PC-3 (cell line): ENCODE measurements at regions not wholly inside any gene's neighbourhood (a gene's known extent, or its start where the extent isn't known, plus 50 kb on each side); places are given as distances from the start of the nearest gene placed in this dataset.

Source experiments
- ATAC-seq: fragments of 200-7000 bp; cut with Tn5 transposase; 2 replicates; pipeline ENCODE4 v1.9.1; 2020; ENCODE audit warnings: mild to moderate bottlenecking, moderate library complexity
- BruUV-seq: library from RNA; stranded (reverse); fragments of 400-500 nt; replicated peaks from 2 replicates; lab custom pipeline; 2021; lab: Mats Ljungman, UMichigan
- CTCF ChIA-PET: fragments of 300-600 bp; sonication (Branson Sonifier 250); formaldehyde crosslinking; loops from one replicate; lab custom pipeline; 2022; ENCODE audit warnings: antibody characterized with exemption; lab: Charles Lee
- POLR2A ChIA-PET: fragments of 300-600 bp; sonication (Branson Sonifier 250); formaldehyde crosslinking; loops from one replicate; lab custom pipeline; 2022; ENCODE audit warnings: antibody characterized with exemption; ENCODE audit not compliant: unreplicated experiment; lab: Charles Lee
- DNase-seq: peaks from one replicate; pipeline ENCODE4 v3.0.0-alpha.2; 2015
- H2AFZ ChIP-seq: fragments of 300-600 bp; sonication (generic); 2 replicates; pipeline ENCODE4 v1.6.0; 2016; ENCODE audit warnings: antibody characterized with exemption, low read length
- H3F3A ChIP-seq: fragments of 300-600 bp; sonication (generic); one replicate; pipeline ENCODE4 v1.6.0; 2017; ENCODE audit warnings: antibody characterized with exemption, low read length, control low read depth, mild to moderate bottlenecking; ENCODE audit not compliant: unreplicated experiment
- H3K27ac ChIP-seq: fragments of 300-600 bp; sonication (generic); 2 replicates; pipeline ENCODE4 v1.5.1; 2016; ENCODE audit warnings: mild to moderate bottlenecking, low read length
- H3K27me3 ChIP-seq: fragments of 300-600 bp; sonication (generic); 2 replicates; pipeline ENCODE4 v1.6.1; 2016; ENCODE audit warnings: low read length, mixed read lengths
- H3K36me3 ChIP-seq: fragments of 300-600 bp; sonication (generic); 2 replicates; pipeline ENCODE4 v1.6.1; 2016; ENCODE audit warnings: low read depth, mixed run types, low read length, mixed read lengths
- H3K4me1 ChIP-seq: fragments of 300-600 bp; sonication (generic); 2 replicates; pipeline ENCODE4 v1.5.1; 2016; ENCODE audit warnings: low read length; ENCODE audit not compliant: insufficient read depth
- H3K4me2 ChIP-seq: fragments of 300-600 bp; sonication (generic); 2 replicates; pipeline ENCODE4 v1.6.0; 2016; ENCODE audit warnings: low read length
- H3K4me3 ChIP-seq: fragments of 300-600 bp; sonication (generic); 2 replicates; pipeline ENCODE4 v1.5.1; 2016; ENCODE audit warnings: mild to moderate bottlenecking, low read length, mixed read lengths
- H3K79me2 ChIP-seq: fragments of 300-600 bp; sonication (generic); 2 replicates; pipeline ENCODE4 v1.6.1; 2017; ENCODE audit warnings: low read length, mixed read lengths
- H3K9ac ChIP-seq: fragments of 300-600 bp; sonication (generic); 2 replicates; pipeline ENCODE4 v1.6.0; 2016; ENCODE audit warnings: mild to moderate bottlenecking, low read length
- H3K9me2 ChIP-seq: fragments of 300-600 bp; sonication (generic); replicated peaks from 2 replicates; pipeline ENCODE4 v1.6.1; 2016; ENCODE audit warnings: mixed run types, low read length, mixed read lengths
- H3K9me3 ChIP-seq: fragments of 300-600 bp; sonication (generic); 2 replicates; pipeline ENCODE4 v1.6.1; 2016; ENCODE audit warnings: low read length, mixed read lengths
- H4K20me1 ChIP-seq: fragments of 300-600 bp; sonication (generic); 2 replicates; pipeline ENCODE4 v1.6.1; 2016; ENCODE audit warnings: low read length, mixed read lengths
- EZH2 ChIP-seq: fragments of 300-600 bp; sonication (generic); IDR thresholded peaks from one replicate; pipeline ENCODE4 v1.6.1; 2017; ENCODE audit warnings: antibody characterized with exemption, mild to moderate bottlenecking, low read length; ENCODE audit not compliant: unreplicated experiment
- EZH2phosphoT487 ChIP-seq: fragments of 300-600 bp; sonication (generic); IDR thresholded peaks from 2 replicates; pipeline ENCODE4 v1.6.1; 2018; ENCODE audit warnings: mild to moderate bottlenecking, antibody characterized with exemption, low read length, borderline replicate concordance
- intact Hi-C: fragments of 100-400 bp; cut with micrococcal nuclease; formaldehyde crosslinking; loops from 2 replicates; pipeline ENCODE4 v1.9.0; 2023
- TF ChIP-seq, protein P1 (sequence below): fragments of 300-600 bp; sonication (generic); conservative IDR thresholded peaks from 2 replicates; pipeline ENCODE4 v1.5.1; 2017; ENCODE audit warnings: antibody characterized with exemption, low read depth, mild to moderate bottlenecking, low read length

DNA sequence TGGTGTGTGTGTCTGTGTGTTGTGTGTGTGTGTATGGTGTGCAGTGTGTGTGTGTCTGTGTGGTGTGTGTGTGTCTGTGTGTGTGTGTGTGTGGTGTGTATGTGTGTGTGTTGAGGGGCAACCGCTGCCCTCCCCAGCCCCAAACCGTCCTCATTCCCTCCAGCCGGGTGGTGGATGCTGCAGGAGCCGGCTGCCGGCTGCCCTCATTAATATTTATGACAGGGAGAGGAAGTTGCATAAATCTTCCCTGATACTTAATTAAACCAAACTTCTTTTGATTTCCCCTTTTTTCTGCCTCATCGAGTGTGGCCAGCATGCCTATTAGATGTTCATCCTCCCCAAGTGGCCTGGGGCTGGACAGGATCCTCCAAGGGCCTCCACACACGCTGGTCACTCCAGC is 121.4 kb upstream of the MVB12B start:
- intact Hi-C loops: no loop called here
- ChIA-PET POLR2A (no interaction called here), CTCF (no interaction called here)
- Histone ChIP-seq H3K4me2 (no peak overlapping the region), H3K9me2 (no peaks in the 10 kb centered on the region), H3K4me3 (no peak overlapping the region), H4K20me1 (no peaks in the 10 kb centered on the region), H3F3A (no peaks in the 10 kb centered on the region), H3K79me2 (no peaks in the 10 kb centered on the region), H3K9ac (no peak overlapping the region), H3K9me3 (no peaks in the 10 kb centered on the region), H2AFZ (no peak overlapping the region), H3K27ac (no peak overlapping the region), H3K36me3 (no peaks in the 10 kb centered on the region), H3K4me1 (no peaks in the 10 kb centered on the region), H3K27me3 (peaks cover 11% of the 10 kb centered on the region; the same call in 1 of the 2 replicates)
- BruUV-seq: no TSS peak
- ATAC-seq (no peak), DNase-seq (no peak)
- TF ChIP-seq EZH2phosphoT487 (no peak), EZH2 (no peak)
- TF ChIP-seq, protein P1, sequence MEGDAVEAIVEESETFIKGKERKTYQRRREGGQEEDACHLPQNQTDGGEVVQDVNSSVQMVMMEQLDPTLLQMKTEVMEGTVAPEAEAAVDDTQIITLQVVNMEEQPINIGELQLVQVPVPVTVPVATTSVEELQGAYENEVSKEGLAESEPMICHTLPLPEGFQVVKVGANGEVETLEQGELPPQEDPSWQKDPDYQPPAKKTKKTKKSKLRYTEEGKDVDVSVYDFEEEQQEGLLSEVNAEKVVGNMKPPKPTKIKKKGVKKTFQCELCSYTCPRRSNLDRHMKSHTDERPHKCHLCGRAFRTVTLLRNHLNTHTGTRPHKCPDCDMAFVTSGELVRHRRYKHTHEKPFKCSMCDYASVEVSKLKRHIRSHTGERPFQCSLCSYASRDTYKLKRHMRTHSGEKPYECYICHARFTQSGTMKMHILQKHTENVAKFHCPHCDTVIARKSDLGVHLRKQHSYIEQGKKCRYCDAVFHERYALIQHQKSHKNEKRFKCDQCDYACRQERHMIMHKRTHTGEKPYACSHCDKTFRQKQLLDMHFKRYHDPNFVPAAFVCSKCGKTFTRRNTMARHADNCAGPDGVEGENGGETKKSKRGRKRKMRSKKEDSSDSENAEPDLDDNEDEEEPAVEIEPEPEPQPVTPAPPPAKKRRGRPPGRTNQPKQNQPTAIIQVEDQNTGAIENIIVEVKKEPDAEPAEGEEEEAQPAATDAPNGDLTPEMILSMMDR: no peak

GRCh38 chr9:126205845-126206498 is 120.7 kb upstream of the MVB12B start:
- H3K9ac ChIP-seq: no peak overlapping the region
- H3K9me2 ChIP-seq: no peaks in the 10 kb centered on the region
- intact Hi-C loops: no loop called here
- no peak overlapping the region for H3K4me2 ChIP-seq
- ATAC-seq (no peak), DNase-seq (no peak)
- H4K20me1 ChIP-seq: no peaks in the 10 kb centered on the region
- H3K9me3 ChIP-seq: no peaks in the 10 kb centered on the region
- H3K4me3 ChIP-seq: no peak overlapping the region
- no peaks in the 10 kb centered on the region for H3K36me3 ChIP-seq
- TF ChIP-seq EZH2 (no peak), EZH2phosphoT487 (no peak)
- TF ChIP-seq, protein P1: no peak
- CTCF ChIA-PET: no interaction called here
- H3K4me1 ChIP-seq: no peaks in the 10 kb centered on the region
- BruUV-seq: no TSS peak
- no peak overlapping the region for H2AFZ ChIP-seq
- H3K27ac ChIP-seq: no peak overlapping the region
- POLR2A ChIA-PET: no interaction called here
- H3F3A ChIP-seq: no peaks in the 10 kb centered on the region
- H3K27me3 ChIP-seq: peaks cover 11% of the 10 kb centered on the region; the same call in 1 of the 2 replicates
- no peaks in the 10 kb centered on the region for H3K79me2 ChIP-seq

GRCh38 chr9:126207256-126207655 is 119.4 kb upstream of the MVB12B start:
- Histone ChIP-seq H3K4me1 (no peaks in the 10 kb centered on the region), H3K9me3 (no peaks in the 10 kb centered on the region), H3K4me2 (no peak overlapping the region), H3K4me3 (no peak overlapping the region), H3K9me2 (no peaks in the 10 kb centered on the region), H3K27me3 (peaks cover 11% of the 10 kb centered on the region; the same call in 1 of the 2 replicates), H3F3A (no peaks in the 10 kb centered on the region), H3K79me2 (no peaks in the 10 kb centered on the region), H4K20me1 (no peaks in the 10 kb centered on the region), H3K36me3 (no peaks in the 10 kb centered on the region), H2AFZ (no peak overlapping the region), H3K27ac (no peak overlapping the region), H3K9ac (no peak overlapping the region)
- no peak for DNase-seq
- BruUV-seq: no TSS peak
- ATAC-seq: no peak
- no peak for TF ChIP-seq EZH2
- TF ChIP-seq, protein P1: no peak
- no peak for TF ChIP-seq EZH2phosphoT487
- ChIA-PET CTCF (no interaction called here), POLR2A (no interaction called here)
- intact Hi-C loops: no loop called here
